SK-N-SH treated with all-trans-retinoic acid at 6 μM for 48 hours (cell line): ENCODE measurements at regions not wholly inside any gene's neighbourhood (a gene's known extent, or its start where the extent isn't known, plus 50 kb on each side); places are given as distances from the start of the nearest gene placed in this dataset.

ENCODE experiments used
- ATAC-seq: fragments of 200-7000 bp; cut with Tn5 transposase; 3 replicates; pipeline ENCODE4 v1.9.1; 2020; ENCODE audit warnings: mild to moderate bottlenecking, moderate library complexity
- ARNTL ChIP-seq: fragments of 450-650 bp; formaldehyde crosslinking; IDR thresholded peaks from 2 replicates; pipeline ENCODE4 v1.5.0; 2020; ENCODE audit warnings: low read depth, mild to moderate bottlenecking, moderate library complexity, borderline replicate concordance
- BACH2 ChIP-seq: fragments of 250-450 bp; sonication (Bioruptor Pico); IDR thresholded peaks from 2 replicates; pipeline ENCODE4 v1.9.0; 2021; ENCODE audit warnings: mild to moderate bottlenecking, borderline replicate concordance
- CSRNP3 ChIP-seq: fragments of 250-450 bp; sonication (Bioruptor Pico); IDR thresholded peaks from 2 replicates; pipeline ENCODE4 v1.5.1; 2021; ENCODE audit warnings: mild to moderate bottlenecking, moderate library complexity
- GLIS3 ChIP-seq: fragments of 250-450 bp; sonication (Bioruptor Pico); IDR thresholded peaks from 2 replicates; pipeline ENCODE4 v1.5.0; 2020; ENCODE audit warnings: mild to moderate bottlenecking, moderate library complexity
- ISL1 ChIP-seq: fragments of 250-450 bp; sonication (Bioruptor Pico); IDR thresholded peaks from 2 replicates; pipeline ENCODE4 v2.1.2; 2022; ENCODE audit warnings: mild to moderate bottlenecking, moderate library complexity
- OSR1 ChIP-seq: fragments of 250-450 bp; sonication (Bioruptor Pico); IDR thresholded peaks from 2 replicates; pipeline ENCODE4 v1.8.0; 2022; ENCODE audit warnings: moderate library complexity, mild to moderate bottlenecking, inconsistent platforms
- PPARA ChIP-seq: fragments of 250-450 bp; sonication (Bioruptor Pico); IDR thresholded peaks from 2 replicates; pipeline ENCODE4 v1.5.0; 2020; ENCODE audit warnings: mild to moderate bottlenecking, borderline replicate concordance
- SNAI2 ChIP-seq: fragments of 250-450 bp; sonication (Bioruptor Pico); IDR thresholded peaks from 2 replicates; pipeline ENCODE4 v1.5.0; 2020; ENCODE audit warnings: mild to moderate bottlenecking, moderate library complexity
- TOX ChIP-seq: fragments of 250-450 bp; sonication (Bioruptor Pico); IDR thresholded peaks from 2 replicates; pipeline ENCODE4 v1.8.0; 2021; ENCODE audit warnings: mild to moderate bottlenecking, moderate library complexity, borderline replicate concordance
- ZNF565 ChIP-seq: fragments of 450-650 bp; formaldehyde crosslinking; conservative IDR thresholded peaks from 2 replicates; pipeline ENCODE4 v1.5.0; 2020; ENCODE audit warnings: low read depth, mild to moderate bottlenecking, moderate library complexity
- ZNF70 ChIP-seq: fragments of 450-650 bp; formaldehyde crosslinking; IDR thresholded peaks from 2 replicates; pipeline ENCODE4 v1.5.0; 2020; ENCODE audit warnings: mild to moderate bottlenecking, moderate library complexity
- ZNF8 ChIP-seq: fragments of 450-650 bp; formaldehyde crosslinking; IDR thresholded peaks from 2 replicates; pipeline ENCODE4 v1.5.0; 2020; ENCODE audit warnings: mild to moderate bottlenecking, moderate library complexity
- TF ChIP-seq, protein P1 (sequence below): fragments of 250-450 bp; sonication (Bioruptor Pico); IDR thresholded peaks from 2 replicates; pipeline ENCODE4 v1.5.0; 2020; ENCODE audit warnings: mild to moderate bottlenecking, moderate library complexity
- TF ChIP-seq, protein P2 (sequence below): fragments of 250-450 bp; sonication (Bioruptor Pico); IDR thresholded peaks from 2 replicates; pipeline ENCODE4 v1.8.0; 2020; ENCODE audit warnings: mild to moderate bottlenecking, moderate library complexity, borderline replicate concordance
- TF ChIP-seq, protein P3 (sequence below): fragments of 250-450 bp; sonication (Bioruptor Pico); IDR thresholded peaks from 2 replicates; pipeline ENCODE4 v1.5.1; 2020; ENCODE audit warnings: low read depth, mild to moderate bottlenecking, moderate library complexity
- TF ChIP-seq, protein P4 (sequence below): fragments of 250-450 bp; sonication (Bioruptor Pico); IDR thresholded peaks from 2 replicates; pipeline ENCODE4 v1.8.0; 2021; ENCODE audit warnings: low read depth, mild to moderate bottlenecking, moderate library complexity, borderline replicate concordance

GRCh38 chr12:91490667-91491311, 308.2 kb upstream of the DCN start:
- ATAC-seq = no peak

GRCh38 chr12:91483471-91483985, 300.9 kb upstream of the DCN start:
- no peak for ATAC-seq
- TF ChIP-seq GLIS3 (no peak), ISL1 (CRISPR knock-in tag) (no peak), BACH2 (CRISPR knock-in tag) (no peak)
- TF ChIP-seq, protein P1, sequence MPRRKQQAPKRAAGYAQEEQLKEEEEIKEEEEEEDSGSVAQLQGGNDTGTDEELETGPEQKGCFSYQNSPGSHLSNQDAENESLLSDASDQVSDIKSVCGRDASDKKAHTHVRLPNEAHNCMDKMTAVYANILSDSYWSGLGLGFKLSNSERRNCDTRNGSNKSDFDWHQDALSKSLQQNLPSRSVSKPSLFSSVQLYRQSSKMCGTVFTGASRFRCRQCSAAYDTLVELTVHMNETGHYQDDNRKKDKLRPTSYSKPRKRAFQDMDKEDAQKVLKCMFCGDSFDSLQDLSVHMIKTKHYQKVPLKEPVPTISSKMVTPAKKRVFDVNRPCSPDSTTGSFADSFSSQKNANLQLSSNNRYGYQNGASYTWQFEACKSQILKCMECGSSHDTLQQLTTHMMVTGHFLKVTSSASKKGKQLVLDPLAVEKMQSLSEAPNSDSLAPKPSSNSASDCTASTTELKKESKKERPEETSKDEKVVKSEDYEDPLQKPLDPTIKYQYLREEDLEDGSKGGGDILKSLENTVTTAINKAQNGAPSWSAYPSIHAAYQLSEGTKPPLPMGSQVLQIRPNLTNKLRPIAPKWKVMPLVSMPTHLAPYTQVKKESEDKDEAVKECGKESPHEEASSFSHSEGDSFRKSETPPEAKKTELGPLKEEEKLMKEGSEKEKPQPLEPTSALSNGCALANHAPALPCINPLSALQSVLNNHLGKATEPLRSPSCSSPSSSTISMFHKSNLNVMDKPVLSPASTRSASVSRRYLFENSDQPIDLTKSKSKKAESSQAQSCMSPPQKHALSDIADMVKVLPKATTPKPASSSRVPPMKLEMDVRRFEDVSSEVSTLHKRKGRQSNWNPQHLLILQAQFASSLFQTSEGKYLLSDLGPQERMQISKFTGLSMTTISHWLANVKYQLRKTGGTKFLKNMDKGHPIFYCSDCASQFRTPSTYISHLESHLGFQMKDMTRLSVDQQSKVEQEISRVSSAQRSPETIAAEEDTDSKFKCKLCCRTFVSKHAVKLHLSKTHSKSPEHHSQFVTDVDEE (CRISPR knock-in tag) = no peak
- TF ChIP-seq, all 23 proteins: peak for 0

More at GRCh38 chr12:91490667-91491311, 308.2 kb upstream of the DCN start:
- no peak for TF ChIP-seq TOX (CRISPR knock-in tag)
- TF ChIP-seq, protein P2, sequence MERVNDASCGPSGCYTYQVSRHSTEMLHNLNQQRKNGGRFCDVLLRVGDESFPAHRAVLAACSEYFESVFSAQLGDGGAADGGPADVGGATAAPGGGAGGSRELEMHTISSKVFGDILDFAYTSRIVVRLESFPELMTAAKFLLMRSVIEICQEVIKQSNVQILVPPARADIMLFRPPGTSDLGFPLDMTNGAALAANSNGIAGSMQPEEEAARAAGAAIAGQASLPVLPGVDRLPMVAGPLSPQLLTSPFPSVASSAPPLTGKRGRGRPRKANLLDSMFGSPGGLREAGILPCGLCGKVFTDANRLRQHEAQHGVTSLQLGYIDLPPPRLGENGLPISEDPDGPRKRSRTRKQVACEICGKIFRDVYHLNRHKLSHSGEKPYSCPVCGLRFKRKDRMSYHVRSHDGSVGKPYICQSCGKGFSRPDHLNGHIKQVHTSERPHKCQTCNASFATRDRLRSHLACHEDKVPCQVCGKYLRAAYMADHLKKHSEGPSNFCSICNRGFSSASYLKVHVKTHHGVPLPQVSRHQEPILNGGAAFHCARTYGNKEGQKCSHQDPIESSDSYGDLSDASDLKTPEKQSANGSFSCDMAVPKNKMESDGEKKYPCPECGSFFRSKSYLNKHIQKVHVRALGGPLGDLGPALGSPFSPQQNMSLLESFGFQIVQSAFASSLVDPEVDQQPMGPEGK (CRISPR knock-in tag) = no peak
- no peak for TF ChIP-seq ARNTL
- TF ChIP-seq ZNF70 (CRISPR knock-in tag) = no peak
- no peak for TF ChIP-seq ISL1 (CRISPR knock-in tag)
- TF ChIP-seq PPARA = no peak
- TF ChIP-seq, protein P3, sequence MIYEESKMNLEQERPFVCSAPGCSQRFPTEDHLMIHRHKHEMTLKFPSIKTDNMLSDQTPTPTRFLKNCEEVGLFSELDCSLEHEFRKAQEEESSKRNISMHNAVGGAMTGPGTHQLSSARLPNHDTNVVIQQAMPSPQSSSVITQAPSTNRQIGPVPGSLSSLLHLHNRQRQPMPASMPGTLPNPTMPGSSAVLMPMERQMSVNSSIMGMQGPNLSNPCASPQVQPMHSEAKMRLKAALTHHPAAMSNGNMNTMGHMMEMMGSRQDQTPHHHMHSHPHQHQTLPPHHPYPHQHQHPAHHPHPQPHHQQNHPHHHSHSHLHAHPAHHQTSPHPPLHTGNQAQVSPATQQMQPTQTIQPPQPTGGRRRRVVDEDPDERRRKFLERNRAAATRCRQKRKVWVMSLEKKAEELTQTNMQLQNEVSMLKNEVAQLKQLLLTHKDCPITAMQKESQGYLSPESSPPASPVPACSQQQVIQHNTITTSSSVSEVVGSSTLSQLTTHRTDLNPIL (CRISPR knock-in tag) = no peak
- no peak for TF ChIP-seq ZNF8 (CRISPR knock-in tag)
- TF ChIP-seq, protein P1 (CRISPR knock-in tag) = no peak
- TF ChIP-seq OSR1 (CRISPR knock-in tag) = no peak
- no peak for TF ChIP-seq ZNF565 (CRISPR knock-in tag)
- TF ChIP-seq, protein P4, sequence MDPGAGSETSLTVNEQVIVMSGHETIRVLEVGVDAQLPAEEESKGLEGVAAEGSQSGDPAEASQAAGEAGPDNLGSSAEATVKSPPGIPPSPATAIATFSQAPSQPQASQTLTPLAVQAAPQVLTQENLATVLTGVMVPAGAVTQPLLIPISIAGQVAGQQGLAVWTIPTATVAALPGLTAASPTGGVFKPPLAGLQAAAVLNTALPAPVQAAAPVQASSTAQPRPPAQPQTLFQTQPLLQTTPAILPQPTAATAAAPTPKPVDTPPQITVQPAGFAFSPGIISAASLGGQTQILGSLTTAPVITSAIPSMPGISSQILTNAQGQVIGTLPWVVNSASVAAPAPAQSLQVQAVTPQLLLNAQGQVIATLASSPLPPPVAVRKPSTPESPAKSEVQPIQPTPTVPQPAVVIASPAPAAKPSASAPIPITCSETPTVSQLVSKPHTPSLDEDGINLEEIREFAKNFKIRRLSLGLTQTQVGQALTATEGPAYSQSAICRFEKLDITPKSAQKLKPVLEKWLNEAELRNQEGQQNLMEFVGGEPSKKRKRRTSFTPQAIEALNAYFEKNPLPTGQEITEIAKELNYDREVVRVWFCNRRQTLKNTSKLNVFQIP = no peak
- TF ChIP-seq SNAI2 (CRISPR knock-in tag) = no peak
- no peak for TF ChIP-seq CSRNP3

DNA sequence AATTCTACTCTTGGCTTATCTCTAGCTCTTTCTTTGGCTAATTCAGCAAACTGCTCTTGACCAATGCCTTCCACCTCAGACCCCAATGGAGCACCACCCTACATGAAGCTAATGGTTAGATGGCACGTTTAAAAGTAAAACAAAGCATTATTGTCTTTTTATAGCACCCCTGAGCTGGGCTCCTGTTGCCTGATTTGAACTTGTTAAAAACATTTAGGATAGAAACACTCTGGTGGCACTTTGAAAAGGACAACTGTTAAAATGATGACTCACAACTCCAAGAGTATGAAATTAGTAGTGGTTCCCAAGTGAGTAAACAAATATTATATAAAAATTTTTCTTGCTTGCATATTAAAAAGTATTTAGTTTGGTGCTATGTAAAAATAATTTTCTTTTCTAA, 299.6 kb upstream of the DCN start:
- TF ChIP-seq, protein P2 (CRISPR knock-in tag) = no peak
- TF ChIP-seq CSRNP3 (no peak), ISL1 (CRISPR knock-in tag) (no peak), TOX (CRISPR knock-in tag) (no peak)
- ATAC-seq = no peak
